Muscle of back (tissue), 3 donors: ENCODE measurements at regions not wholly inside any gene's neighbourhood (a gene's known extent, or its start where the extent isn't known, plus 50 kb on each side); places are given as distances from the start of the nearest gene placed in this dataset.

Experiments
- DNase-seq, 3 donors: peaks; one replicate each; pipeline versions ENCODE4 v3.0.0 to v3.0.0-alpha.2; 2013

GRCh38 chr14:22338917-22339715, 249.9 kb downstream of the DAD1 start:
- DNase-seq: peak; percentile 96 to 99 (median 98)

GRCh38 chr14:22338381-22338780, 250.6 kb downstream of the DAD1 start:
- no peak for DNase-seq

DNA sequence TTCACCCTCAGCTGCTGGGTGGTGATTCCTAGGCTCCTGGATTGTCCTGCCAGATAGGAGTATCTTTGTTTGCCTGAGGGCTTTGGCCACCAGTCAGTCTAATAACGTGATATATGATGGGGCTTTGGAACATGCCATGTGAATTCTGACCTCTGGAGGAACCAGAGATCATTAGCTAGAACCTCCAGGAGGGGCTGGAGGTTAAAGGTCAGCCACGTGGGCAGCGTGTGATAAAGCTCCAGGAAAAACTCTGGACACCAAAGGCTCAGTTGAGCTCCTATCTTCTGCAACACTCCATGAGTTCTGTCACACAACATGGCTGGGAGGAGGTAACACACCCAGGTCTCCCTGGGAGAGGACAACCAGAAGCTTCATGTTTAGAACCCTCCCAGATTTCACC, 251.1 kb downstream of the DAD1 start:
- DNase-seq: no peak

GRCh38 chr14:22337521-22337920, 251.5 kb downstream of the DAD1 start:
- DNase-seq: peak in 1 of 3 donors; percentile 43

GRCh38 chr14:22336031-22336430, 253.0 kb downstream of the DAD1 start:
- no peak for DNase-seq

DNA sequence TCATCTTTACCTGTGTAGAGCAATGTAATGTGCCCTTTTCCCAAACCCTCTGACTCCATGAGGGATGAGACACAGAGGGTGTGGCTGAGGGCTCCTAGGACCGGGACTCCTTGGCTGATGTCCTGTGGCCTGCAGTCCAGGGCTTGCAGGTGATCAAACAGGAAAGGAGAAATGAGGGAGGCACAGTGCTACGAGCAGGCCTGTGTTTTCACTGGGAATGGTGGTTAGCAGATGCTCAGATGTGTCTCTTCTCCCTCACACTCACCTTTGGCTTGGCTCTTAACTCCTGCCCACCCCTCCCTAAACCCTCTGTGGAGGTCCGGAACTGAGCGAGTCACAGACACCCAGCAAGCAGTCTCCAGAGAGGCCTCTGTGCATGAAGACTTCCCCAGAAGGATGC, 254.4 kb downstream of the DAD1 start:
- no peak for DNase-seq

DNA sequence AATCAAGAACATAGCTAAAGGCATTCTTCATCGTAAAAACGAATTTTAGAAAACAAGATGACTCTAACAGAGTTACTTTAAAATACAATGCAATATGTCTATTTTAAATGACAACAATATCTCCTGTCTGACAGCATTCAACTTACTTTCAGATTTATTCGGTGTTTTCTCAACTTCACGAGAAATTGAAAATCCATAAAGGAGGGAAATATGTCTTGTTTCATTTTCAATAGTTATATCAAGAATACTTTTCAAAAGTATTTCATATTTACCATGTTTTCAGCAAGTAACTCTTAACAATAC, 254.8 kb downstream of the DAD1 start:
- DNase-seq: no peak

GRCh38 chr14:22333422-22334274, 255.4 kb downstream of the DAD1 start:
- DNase-seq: peak in 1 of 3 donors; percentile 34

GRCh38 chr14:22332686-22333421, 256.2 kb downstream of the DAD1 start:
- DNase-seq: peak; percentile 81 to 93 (median 87)

GRCh38 chr14:22329371-22329770, 259.7 kb downstream of the DAD1 start:
- DNase-seq: no peak

- peak in 1 of 3 donors; percentile 64 for DNase-seq
Measured at GRCh38 chr14:22325676-22326400, 263.2 kb downstream of the DAD1 start.

- no peak for DNase-seq
Measured at GRCh38 chr14:22320362-22320750, 268.7 kb downstream of the DAD1 start.

DNA sequence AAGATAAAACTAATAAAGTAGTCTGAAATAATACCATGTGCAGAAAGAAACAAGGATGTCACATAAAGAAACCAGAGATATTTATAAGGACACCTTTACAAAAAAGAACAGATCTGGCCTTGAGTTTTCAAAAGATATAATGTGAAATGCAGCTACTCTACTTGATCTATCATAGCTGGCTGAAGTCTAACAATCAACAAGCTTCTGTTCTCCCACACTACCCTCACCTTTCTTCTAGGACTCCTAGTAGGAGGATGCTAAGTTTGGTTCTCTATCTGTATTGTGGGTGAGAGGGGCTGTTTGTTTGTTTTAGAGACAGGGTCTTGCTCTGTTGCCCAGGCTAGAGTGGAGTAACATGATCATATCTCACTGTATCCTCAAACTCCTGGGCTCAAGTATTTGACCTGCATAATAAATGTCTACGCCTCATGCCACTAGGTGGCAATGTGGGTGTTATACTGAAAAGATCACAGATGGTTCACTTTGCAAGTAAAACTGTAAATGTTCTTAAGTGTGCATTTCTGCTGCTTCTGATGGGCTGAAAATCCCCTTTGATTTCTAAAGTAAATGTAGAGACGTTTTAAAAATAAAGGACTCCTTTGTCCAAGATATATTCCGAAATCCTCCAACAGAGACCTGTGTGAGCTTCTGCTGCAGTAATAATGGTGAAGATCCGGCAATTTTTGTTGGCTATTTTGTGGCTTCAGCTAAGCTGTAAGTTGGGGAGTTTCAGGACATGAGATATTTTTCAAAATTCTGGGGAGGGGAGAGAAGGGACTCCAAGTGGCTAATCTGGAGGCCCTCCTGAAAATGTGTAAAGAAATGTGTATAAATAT, 269.3 kb downstream of the DAD1 start:
- DNase-seq: peak in 2 of 3 donors; percentile 73 to 80

GRCh38 chr14:22318951-22319350, 270.1 kb downstream of the DAD1 start:
- DNase-seq: no peak

- DNase-seq: no peak
Measured at GRCh38 chr14:22316473-22316872, 272.6 kb downstream of the DAD1 start.

- no peak for DNase-seq
Measured at GRCh38 chr14:22315336-22315735, 273.7 kb downstream of the DAD1 start.

DNA sequence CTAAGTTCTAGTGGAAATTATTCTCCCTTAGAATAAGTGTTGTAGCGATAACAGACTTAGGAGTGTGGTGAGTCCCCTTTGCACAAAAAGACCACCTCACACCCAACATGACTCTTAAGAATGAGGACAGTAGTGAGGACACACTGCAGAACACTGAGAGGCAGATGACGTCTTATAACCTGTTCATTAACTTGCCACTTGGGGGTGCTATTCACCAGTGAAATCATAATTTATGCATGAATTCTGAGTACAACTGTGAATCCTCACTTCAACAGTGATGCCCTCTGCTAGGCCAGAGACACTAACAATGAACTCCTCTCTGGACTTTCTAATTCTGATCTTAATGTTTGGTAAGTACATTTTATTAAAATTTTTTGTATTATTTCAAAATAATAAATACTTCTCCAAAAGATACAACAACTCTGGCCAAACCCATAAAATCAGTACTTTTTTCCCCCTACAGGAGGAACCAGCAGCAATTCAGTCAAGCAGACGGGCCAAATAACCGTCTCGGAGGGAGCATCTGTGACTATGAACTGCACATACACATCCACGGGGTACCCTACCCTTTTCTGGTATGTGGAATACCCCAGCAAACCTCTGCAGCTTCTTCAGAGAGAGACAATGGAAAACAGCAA, 274.7 kb downstream of the DAD1 start:
- peak in 2 of 3 donors; percentile 58 to 70 for DNase-seq

- DNase-seq: no peak
Measured at GRCh38 chr14:22313172-22313801, 275.7 kb downstream of the DAD1 start.

- no peak for DNase-seq
Measured at GRCh38 chr14:22311636-22312035, 277.4 kb downstream of the DAD1 start.

DNA sequence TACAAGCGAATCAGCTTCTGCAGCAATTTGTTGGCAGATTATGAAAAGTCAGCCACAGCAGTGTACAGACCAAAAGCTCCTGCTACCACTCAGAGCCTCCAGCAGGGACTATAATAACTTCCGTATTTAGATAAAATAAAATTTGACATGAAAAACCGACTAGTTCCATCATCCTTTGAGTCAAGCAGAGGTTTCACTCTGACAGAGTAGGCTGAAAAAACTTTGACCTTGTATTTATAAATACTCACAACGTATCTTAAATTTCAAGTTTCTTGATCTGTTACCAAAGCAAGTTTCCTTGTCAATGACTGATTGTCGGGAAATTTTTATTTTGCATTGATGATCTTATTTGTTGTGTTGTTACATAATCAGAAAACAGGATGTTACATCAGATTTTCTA, 283.4 kb downstream of the DAD1 start:
- DNase-seq: no peak
